ENCODE measurements at regions not wholly inside any gene's neighbourhood (a gene's known extent, or its start where the extent isn't known, plus 50 kb on each side); places are given as distances from the start of the nearest gene placed in this dataset.

DNA sequence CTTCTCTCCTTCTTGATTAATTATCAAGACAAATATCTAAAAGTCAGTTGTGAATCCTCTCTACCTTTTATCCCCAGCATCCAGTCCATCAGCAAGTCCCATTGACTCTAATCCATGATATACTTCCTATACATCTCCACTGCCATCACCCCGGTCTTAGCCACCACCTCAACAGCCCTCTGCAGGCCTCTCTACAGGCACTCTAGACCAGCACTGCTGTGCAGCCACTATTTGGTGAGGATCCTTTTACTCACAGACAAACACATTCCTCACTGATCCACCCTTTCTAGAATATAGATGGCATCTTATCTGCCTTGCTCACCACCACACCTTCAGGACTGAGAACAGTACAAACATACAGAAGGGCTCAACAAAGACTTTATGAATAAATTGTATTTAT is 221.7 kb downstream of the RFC3 start:
- Mint-ChIP-seq H3K9me3 (no peaks in the 10 kb centered on the region; a peak in 1 of 5 replicates), H3K27me3 (ENCODE audit: low read depth) (no peaks in the 10 kb centered on the region), H3K4me1 (peaks cover 15 to 17% of the 10 kb centered on the region in 2 experiments), H3K27ac (no peak overlapping the region; a peak in 1 of 7 replicates), H3K4me3 (no peak overlapping the region), H3K36me3 (ENCODE audit: insufficient read depth in 1 of 3, low read depth in 3 of 3) (peaks cover 0 to 1% (median 0%) of the 10 kb centered on the region in 3 experiments; a peak in 1 of 7 replicates)
- Histone ChIP-seq H2AK5ac (ENCODE audit: insufficient read length, low read length) (no peak overlapping the region), H4K5ac (ENCODE audit: insufficient read length, low read depth, low read length) (no peak overlapping the region), H2BK120ac (ENCODE audit: low read depth, low read length, poor library complexity, severe bottlenecking) (no peak overlapping the region), H3K9ac (ENCODE audit: extremely low read depth, insufficient read length, low read length) (no peak overlapping the region), H3T11ph (ENCODE audit: low read length) (no peak overlapping the region), H2BK20ac (ENCODE audit: low read depth, low read length, poor library complexity, severe bottlenecking) (no peak overlapping the region), H3K4me1 (ENCODE audit: insufficient read depth, low read length) (no peaks in the 10 kb centered on the region), H3K79me1 (ENCODE audit: insufficient read depth, low read depth, low read length, poor library complexity, severe bottlenecking) (no peaks in the 10 kb centered on the region), H4K91ac (ENCODE audit: insufficient read length, low read depth, low read length) (no peak overlapping the region), H3K27me3 (ENCODE audit: insufficient read depth, low read length) (no peaks in the 10 kb centered on the region), H3K4me2 (ENCODE audit: insufficient read depth, insufficient read length, low read length) (no peak overlapping the region), H2BK5ac (ENCODE audit: insufficient read length, low read length) (no peak overlapping the region), H3K18ac (ENCODE audit: insufficient read length, low read depth, low read length) (no peak overlapping the region), H3K14ac (ENCODE audit: insufficient read depth, low read length) (no peak overlapping the region), H2BK15ac (ENCODE audit: low read depth, low read length) (no peak overlapping the region), H3K4ac (ENCODE audit: low read depth, low read length) (no peak overlapping the region), H3K23ac (ENCODE audit: insufficient read length, low read depth, low read length) (no peak overlapping the region), H4K20me1 (ENCODE audit: control insufficient read depth, insufficient read depth, insufficient read length) (no peaks in the 10 kb centered on the region), H2AFZ (ENCODE audit: low read length) (no peak overlapping the region), H3K23me2 (ENCODE audit: insufficient read length, low read depth, low read length, poor library complexity, severe bottlenecking) (no peaks in the 10 kb centered on the region), H3K79me2 (ENCODE audit: insufficient read depth, low read length) (no peaks in the 10 kb centered on the region), H3K27ac (ENCODE audit: insufficient read length, low read depth, low read length) (no peak overlapping the region), H2BK12ac (ENCODE audit: insufficient read length, low read depth, low read length) (no peak overlapping the region), H4K8ac (replicated peaks; ENCODE audit: insufficient read length, low read depth, low read length) (no peak overlapping the region), H3K9me3 (ENCODE audit: control insufficient read depth, low read depth, low read length) (no peaks in the 10 kb centered on the region), H3K56ac (ENCODE audit: insufficient read length, low read depth, low read length) (no peak overlapping the region)
- no CpG with 5 or more reads among the region's 1 CpG for WGBS (ENCODE audit: extremely low coverage, insufficient read length, low lambda C conversion rate)
- DNase-seq: no peak
- TF ChIP-seq CTCF (conservative IDR thresholded peaks at IDR 0.05): no peak

Measured in H9 (cell line).